Prostate gland (tissue), 2 donors: ENCODE measurements at regions not wholly inside any gene's neighbourhood (a gene's known extent, or its start where the extent isn't known, plus 50 kb on each side); places are given as distances from the start of the nearest gene placed in this dataset.

Source experiments
- DNase-seq: peaks from one replicate; pipeline ENCODE4 v3.0.0-alpha.2; 2019; ENCODE audit warnings: low spot score
- H3K27ac ChIP-seq, 2 donors: fragments of 200-600 bp; sonication (generic); 2 replicates each; pipeline ENCODE4 v1.5.1; 2017 to 2019
- H3K27me3 ChIP-seq: fragments of 200-600 bp; sonication (generic); replicated peaks from 2 replicates; pipeline ENCODE4 v1.5.1; 2019; ENCODE audit not compliant: insufficient read depth
- H3K36me3 ChIP-seq, 2 donors: fragments of 200-600 bp; sonication (generic); 1 replicate in 1 of 2; 2 replicates in 1 of 2; pipeline versions ENCODE4 v1.5.1 to v1.8.1; 2017 to 2019
- H3K4me1 ChIP-seq: fragments of 200-600 bp; sonication (generic); replicated peaks from 2 replicates; pipeline ENCODE4 v1.5.1; 2019
- H3K4me3 ChIP-seq, 2 donors: fragments of 200-600 bp; sonication (generic); 2 replicates each; pipeline ENCODE4 v1.5.1; 2017 to 2019
- H3K9me3 ChIP-seq: fragments of 200-600 bp; sonication (generic); 2 replicates; pipeline ENCODE4 v1.5.1; 2017
- CTCF ChIP-seq, 4 experiments: fragments of 200-600 bp in 2 of 4; fragments of 450-650 bp in 2 of 4; sonication (generic) in 2 of 4; IDR thresholded peaks; 1 replicate in 3 of 4; 2 replicates in 1 of 4; pipeline ENCODE4 v1.5.1; 2016 to 2019; ENCODE audit warnings: antibody characterized with exemption in 4 of 4, mild to moderate bottlenecking in 2 of 4, moderate library complexity in 2 of 4
- POLR2A ChIP-seq: fragments of 450-650 bp; IDR thresholded peaks from one replicate; pipeline ENCODE4 v1.6.1; 2016; ENCODE audit warnings: antibody characterized with exemption, mild to moderate bottlenecking
- POLR2AphosphoS5 ChIP-seq: sonication (generic); formaldehyde crosslinking; IDR thresholded peaks from one replicate; pipeline ENCODE4 v1.6.1; 2017; ENCODE audit warnings: antibody characterized with exemption
- WGBS: methylation state at CpG from one replicate; pipeline ENCODE4 v1.1.5; 2018; 5-methylcytosine and 5-hydroxymethylcytosine counted together
- intact Hi-C: fragments of 100-400 bp; cut with DNase I; formaldehyde crosslinking; loops from one replicate; pipeline ENCODE4 v1.14.2; 2022

- intact Hi-C loops: no loop called here
- no peak overlapping the region for H3K4me3 ChIP-seq
- no peaks in the 10 kb centered on the region for H3K36me3 ChIP-seq
- no peak for DNase-seq
- no peaks in the 10 kb centered on the region for H3K9me3 ChIP-seq
- H3K4me1 ChIP-seq: no peaks in the 10 kb centered on the region
- TF ChIP-seq POLR2AphosphoS5 (no peak), CTCF (IDR thresholded peaks at IDR 0.05) (no peak), POLR2A (no peak)
- no peaks in the 10 kb centered on the region for H3K27me3 ChIP-seq
- no peak overlapping the region for H3K27ac ChIP-seq
- 89% methylated on average over 1 of the region's 1 CpG for whole genome bisulfite sequencing
These were observed 265.0 kb downstream of the ZPLD1 start for GRCh38 chr3:102699819-102700140.

- Histone ChIP-seq H3K27ac (no peak overlapping the region), H3K4me1 (no peaks in the 10 kb centered on the region), H3K9me3 (no peaks in the 10 kb centered on the region), H3K27me3 (no peaks in the 10 kb centered on the region), H3K36me3 (no peaks in the 10 kb centered on the region), H3K4me3 (no peak overlapping the region)
- DNase-seq: no peak
- intact Hi-C loops: no loop called here
- TF ChIP-seq CTCF (IDR thresholded peaks at IDR 0.05): no peak
- TF ChIP-seq POLR2AphosphoS5: no peak
- TF ChIP-seq POLR2A: no peak
- 78% methylated on average over 5 of the region's 5 CpGs for WGBS
These were observed 278.1 kb downstream of the ZPLD1 start for GRCh38 chr3:102712896-102713295.

GRCh38 chr3:102714567-102714966, 279.8 kb downstream of the ZPLD1 start:
- Histone ChIP-seq H3K4me1 (no peaks in the 10 kb centered on the region), H3K27ac (no peak overlapping the region), H3K9me3 (no peaks in the 10 kb centered on the region), H3K27me3 (no peaks in the 10 kb centered on the region), H3K4me3 (no peak overlapping the region), H3K36me3 (no peaks in the 10 kb centered on the region)
- WGBS: 86% methylated on average over 3 of the region's 3 CpGs
- no peak for DNase-seq
- intact Hi-C loops: no loop called here
- TF ChIP-seq CTCF (IDR thresholded peaks at IDR 0.05) (no peak), POLR2A (no peak), POLR2AphosphoS5 (no peak)

- H3K4me3 ChIP-seq: no peak overlapping the region
- no peaks in the 10 kb centered on the region for H3K27me3 ChIP-seq
- H3K36me3 ChIP-seq: no peaks in the 10 kb centered on the region
- TF ChIP-seq CTCF (IDR thresholded peaks at IDR 0.05): no peak
- no peak for TF ChIP-seq POLR2A
- TF ChIP-seq POLR2AphosphoS5: no peak
- intact Hi-C loops: no loop called here
- 85% methylated on average over 2 of the region's 2 CpGs for WGBS
- H3K27ac ChIP-seq: no peak overlapping the region
- DNase-seq: no peak
- no peaks in the 10 kb centered on the region for H3K4me1 ChIP-seq
- no peaks in the 10 kb centered on the region for H3K9me3 ChIP-seq
These were observed 280.3 kb downstream of the ZPLD1 start for GRCh38 chr3:102715030-102715697.

- Histone ChIP-seq H3K36me3 (no peaks in the 10 kb centered on the region), H3K4me3 (no peak overlapping the region), H3K9me3 (no peaks in the 10 kb centered on the region), H3K4me1 (no peaks in the 10 kb centered on the region), H3K27me3 (no peaks in the 10 kb centered on the region), H3K27ac (no peak overlapping the region)
- 70% methylated on average over 2 of the region's 2 CpGs for WGBS
- TF ChIP-seq POLR2AphosphoS5: no peak
- no peak for TF ChIP-seq CTCF (IDR thresholded peaks at IDR 0.05)
- no peak for TF ChIP-seq POLR2A
- intact Hi-C loops: no loop called here
- DNase-seq: no peak
These were observed 283.8 kb downstream of the ZPLD1 start for GRCh38 chr3:102718651-102719050.
